AG04449 (cell line): ENCODE measurements at regions not wholly inside any gene's neighbourhood (a gene's known extent, or its start where the extent isn't known, plus 50 kb on each side); places are given as distances from the start of the nearest gene placed in this dataset.

Experiments used
- CTCF ChIA-PET: fragments of 350-600 bp; formaldehyde crosslinking; extraction: SDS; loops from one replicate; lab custom pipeline; 2021; ENCODE audit warnings: antibody characterized with exemption; lab: Yijun Ruan, JAX
- POLR2A ChIA-PET: fragments of 400-600, 350-600 bp; formaldehyde crosslinking; extraction: SDS; loops from one replicate; lab custom pipeline; 2020; ENCODE audit warnings: antibody characterized with exemption, inconsistent platforms; lab: Yijun Ruan, JAX
- DNase-seq: peaks from one replicate; pipeline ENCODE4 v3.0.0-alpha.2; 2010; ENCODE audit warnings: low read depth, low spot score
- H3K4me3 ChIP-seq: 2 replicates; pipeline ENCODE4 v1.5.1; 2011; ENCODE audit warnings: low read depth, mild to moderate bottlenecking, control low read depth, low read length
- CTCF ChIP-seq: IDR thresholded peaks from one replicate; pipeline ENCODE4 v1.5.1; 2011; ENCODE audit warnings: mild to moderate bottlenecking, moderate library complexity, low read length, control low read depth, inconsistent platforms; ENCODE audit not compliant: insufficient read depth; ENCODE audit errors: missing control alignments

GRCh38 chr3:35320646-35321407 is 318.5 kb upstream of the ARPP21 start:
- no peak for TF ChIP-seq CTCF
- CTCF ChIA-PET: no interaction called here
- no peak overlapping the region for H3K4me3 ChIP-seq
- no peak for DNase-seq
- POLR2A ChIA-PET: no interaction called here

GRCh38 chr3:35322070-35322469 is 317.3 kb upstream of the ARPP21 start:
- no peak for TF ChIP-seq CTCF
- CTCF ChIA-PET: no interaction called here
- POLR2A ChIA-PET: no interaction called here
- no peak for DNase-seq
- H3K4me3 ChIP-seq: no peak overlapping the region

- TF ChIP-seq CTCF: no peak
- POLR2A ChIA-PET: no interaction called here
- CTCF ChIA-PET: no interaction called here
- H3K4me3 ChIP-seq: no peak overlapping the region
- no peak for DNase-seq
Measured at GRCh38 chr3:35335703-35336102, 303.6 kb upstream of the ARPP21 start.

GRCh38 chr3:35336601-35337000 is 302.7 kb upstream of the ARPP21 start:
- ChIA-PET POLR2A (no interaction called here), CTCF (no interaction called here)
- no peak for TF ChIP-seq CTCF
- no peak overlapping the region for H3K4me3 ChIP-seq
- DNase-seq: no peak

GRCh38 chr3:35338186-35338585 is 301.1 kb upstream of the ARPP21 start:
- POLR2A ChIA-PET: no interaction called here
- H3K4me3 ChIP-seq: no peak overlapping the region
- CTCF ChIA-PET: no interaction called here
- no peak for DNase-seq
- no peak for TF ChIP-seq CTCF

GRCh38 chr3:35380196-35380595 is 259.1 kb upstream of the ARPP21 start:
- no peak for TF ChIP-seq CTCF
- no peak for DNase-seq
- no peak overlapping the region for H3K4me3 ChIP-seq
- ChIA-PET POLR2A (no interaction called here), CTCF (no interaction called here)
